ENCODE measurements at regions not wholly inside any gene's neighbourhood (a gene's known extent, or its start where the extent isn't known, plus 50 kb on each side); places are given as distances from the start of the nearest gene placed in this dataset.
"Not testable (repeated sequence)": the region's sequence is repeated elsewhere in the genome, so short reads cannot be mapped to it uniquely, and the experiment has no call there.

DNA sequence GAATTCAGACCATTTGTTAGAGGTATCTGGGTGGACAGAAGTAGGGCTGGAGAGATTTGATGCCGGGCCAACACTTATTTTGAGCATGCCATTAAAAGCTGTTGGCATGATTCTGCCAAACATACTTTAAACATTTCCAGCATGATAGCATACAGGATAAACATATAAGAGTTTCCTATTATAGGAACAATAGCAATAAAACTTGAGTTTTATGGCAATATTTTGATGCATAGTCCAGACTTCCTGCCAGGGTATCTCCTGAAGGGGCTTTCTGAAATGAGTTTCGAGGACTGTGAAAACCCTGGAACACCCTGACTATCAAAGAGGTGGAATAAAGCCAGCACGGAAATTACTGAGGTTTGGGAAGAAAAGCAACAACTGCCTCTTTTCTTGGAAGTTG, 1398.0 kb upstream of the NXPH2 start:
- DNase-seq, result peak in 1 of 2 experiments; percentile 52

DNA sequence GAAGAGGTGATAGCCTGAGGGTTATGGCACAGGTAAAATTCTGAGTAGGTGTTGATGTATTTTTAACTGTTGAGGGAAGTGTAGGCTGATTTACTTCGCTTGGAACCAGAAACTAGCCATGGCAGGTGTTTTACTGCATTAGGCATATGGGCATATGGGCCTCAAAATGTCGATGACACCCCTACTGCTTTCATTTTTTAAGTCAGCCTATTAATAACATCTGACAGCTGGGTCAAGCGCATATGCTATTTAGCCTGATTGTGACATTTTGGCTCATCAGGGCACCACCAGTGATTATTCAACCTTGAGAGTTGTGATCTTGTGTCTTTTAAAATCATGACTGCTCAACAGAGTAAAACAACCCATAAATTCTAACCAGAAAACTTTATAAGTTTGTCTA, 1396.9 kb upstream of the NXPH2 start:
- peak in 1 of 2 experiments; percentile 17 for DNase-seq

DNA sequence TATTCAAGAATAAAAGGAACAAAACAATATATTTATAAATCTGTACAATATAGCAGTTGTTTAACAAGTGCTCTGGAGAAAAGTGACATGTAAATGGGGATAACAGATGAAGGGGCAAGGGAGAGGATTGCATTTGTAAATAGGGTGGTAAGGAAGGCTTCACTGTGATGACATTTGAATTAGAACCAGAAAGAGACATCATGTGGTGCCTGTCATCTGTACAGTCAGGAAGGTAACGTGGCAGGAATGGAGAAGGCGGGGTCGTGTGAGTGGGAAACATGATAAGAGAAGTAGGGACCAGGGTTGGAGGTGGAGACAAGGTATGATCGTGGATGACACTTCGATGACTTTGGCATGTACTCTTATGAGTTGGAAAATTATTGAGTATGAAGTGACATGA, 1393.6 kb upstream of the NXPH2 start:
- DNase-seq, result no peak

DNA sequence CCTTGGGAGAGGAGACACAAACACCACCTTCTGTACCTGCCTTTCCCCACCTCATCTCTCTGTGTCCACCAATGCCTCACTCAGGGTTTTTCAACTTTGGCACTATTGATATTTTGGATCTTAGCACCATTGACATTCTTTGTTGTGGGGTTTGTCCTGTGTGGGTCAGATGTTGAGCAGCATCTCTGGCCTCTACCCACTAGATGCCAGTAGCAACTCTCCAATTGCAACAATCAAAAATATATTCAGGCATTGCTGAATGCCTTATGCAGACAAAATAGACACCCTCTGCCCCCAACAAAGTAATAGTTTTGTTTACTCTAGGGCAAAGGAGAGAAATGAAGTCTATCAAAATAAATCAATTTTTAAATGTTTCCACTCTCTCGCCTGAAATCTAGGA, 1384.3 kb upstream of the NXPH2 start:
- no peak for DNase-seq

DNA sequence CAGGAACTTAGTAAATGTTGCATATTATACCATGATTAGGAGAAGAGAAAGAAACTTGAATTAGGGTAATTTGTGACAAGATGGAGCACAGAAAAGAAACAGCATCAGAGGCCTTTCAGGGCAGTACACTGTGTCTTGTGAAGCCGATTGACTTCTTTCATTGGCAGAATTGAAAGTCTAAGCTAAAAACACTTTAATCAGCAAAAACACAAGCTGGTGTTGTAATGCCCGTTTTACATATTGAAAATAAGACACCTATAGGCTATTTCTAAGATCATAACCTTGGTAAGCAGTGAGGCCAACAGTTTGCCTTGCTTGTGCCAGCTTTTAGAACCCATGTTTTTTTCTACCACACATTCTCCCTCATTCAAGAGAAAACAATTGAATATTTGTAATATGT, 1378.1 kb upstream of the NXPH2 start:
- DNase-seq, result no peak

DNA sequence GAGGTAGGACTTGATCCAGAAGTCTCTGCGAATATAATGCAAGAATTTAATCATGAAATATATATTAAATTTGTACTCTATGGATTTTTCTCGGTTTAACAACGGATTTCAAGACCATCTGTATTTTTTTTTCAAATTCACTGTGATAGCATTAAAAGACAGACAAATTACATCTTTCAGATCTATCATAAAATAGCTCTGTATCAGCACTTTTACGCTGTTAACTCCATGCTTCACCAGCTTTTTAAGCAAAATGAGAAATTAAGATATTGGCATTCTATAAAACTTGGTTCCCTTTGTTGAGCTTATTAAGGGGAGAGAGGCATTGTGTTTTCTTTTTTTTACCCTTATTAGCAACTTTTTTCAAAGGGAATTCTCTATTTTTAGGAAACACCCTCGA, 1377.6 kb upstream of the NXPH2 start:
- DNase-seq, result no peak

DNA sequence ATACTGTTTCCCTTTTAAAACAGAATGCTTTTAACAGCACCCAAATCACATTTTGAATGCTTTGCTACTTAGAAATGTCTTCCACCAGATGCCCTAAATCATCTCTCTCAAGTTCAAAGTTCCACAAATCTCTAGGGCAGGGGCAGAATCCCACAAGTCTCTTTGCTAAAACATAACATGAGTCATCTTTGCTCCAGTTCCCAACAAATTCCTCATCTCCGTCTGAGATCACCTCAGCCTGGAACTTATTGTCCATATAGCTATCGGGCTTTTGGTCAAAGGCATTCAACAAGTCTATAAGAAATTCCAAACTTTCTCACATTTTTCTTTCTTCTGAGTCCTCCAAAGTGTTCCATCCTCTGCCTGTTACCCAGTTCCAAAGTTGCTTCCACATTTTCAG, 1374.5 kb upstream of the NXPH2 start:
- DNase-seq, result no peak

DNA sequence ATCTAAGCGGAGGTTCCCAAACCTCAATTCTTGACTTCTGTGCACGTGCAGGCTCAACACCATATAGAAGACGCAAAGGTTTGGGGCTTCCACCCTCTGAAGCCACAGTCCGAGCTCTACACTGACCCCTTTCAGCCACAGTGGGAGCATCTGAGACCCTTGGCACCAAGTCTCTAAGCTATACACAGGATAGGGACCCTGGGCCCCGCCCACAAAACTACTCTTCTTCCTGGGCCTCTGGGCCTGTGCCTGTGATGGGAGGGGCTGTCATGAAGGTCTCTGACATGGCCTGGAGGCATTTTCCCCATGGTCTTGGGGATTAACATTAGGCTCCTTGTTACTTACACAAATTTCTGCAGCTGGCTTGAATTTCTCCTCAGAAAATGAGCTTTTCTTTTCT, 1374.1 kb upstream of the NXPH2 start:
- no peak for DNase-seq

DNA sequence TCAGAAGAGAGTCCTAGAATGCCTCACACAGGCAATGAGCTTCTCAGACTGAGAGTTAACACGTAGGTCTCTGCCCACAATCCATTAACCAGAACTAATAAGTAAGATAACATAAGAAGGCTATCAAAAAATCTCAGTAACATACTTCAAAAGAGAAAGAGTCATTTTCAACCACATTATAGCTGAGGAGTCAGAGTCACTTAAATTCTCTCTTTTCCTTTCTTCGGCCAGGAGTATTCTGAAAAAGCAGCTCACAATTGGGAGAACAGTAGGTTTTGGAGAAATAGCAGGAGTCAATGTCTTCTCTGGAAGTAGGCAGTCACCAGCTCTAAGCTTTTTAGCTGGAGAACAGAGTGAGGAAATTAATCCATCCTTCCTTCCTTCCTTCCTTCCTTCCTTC, 1364.4 kb upstream of the NXPH2 start:
- no peak for DNase-seq

DNA sequence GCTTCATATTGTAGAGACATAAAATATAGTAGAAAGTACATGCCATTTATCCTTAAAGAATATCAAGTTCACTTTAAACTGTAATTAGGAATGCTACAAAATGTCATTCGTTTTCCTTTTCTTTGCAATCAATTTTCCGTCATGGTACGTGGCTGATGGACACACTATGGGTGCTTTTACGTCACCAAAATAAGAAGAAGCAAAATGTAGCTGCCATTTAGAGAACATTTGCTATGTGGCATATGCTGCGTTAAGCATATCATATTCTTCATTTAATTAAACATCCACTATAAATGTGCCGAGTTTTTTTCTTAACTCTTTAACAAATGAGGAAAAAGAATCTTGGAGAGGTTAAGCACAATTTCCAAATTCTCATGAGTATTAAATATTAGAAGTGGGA, 1358.5 kb upstream of the NXPH2 start:
- DNase-seq, result no peak

DNA sequence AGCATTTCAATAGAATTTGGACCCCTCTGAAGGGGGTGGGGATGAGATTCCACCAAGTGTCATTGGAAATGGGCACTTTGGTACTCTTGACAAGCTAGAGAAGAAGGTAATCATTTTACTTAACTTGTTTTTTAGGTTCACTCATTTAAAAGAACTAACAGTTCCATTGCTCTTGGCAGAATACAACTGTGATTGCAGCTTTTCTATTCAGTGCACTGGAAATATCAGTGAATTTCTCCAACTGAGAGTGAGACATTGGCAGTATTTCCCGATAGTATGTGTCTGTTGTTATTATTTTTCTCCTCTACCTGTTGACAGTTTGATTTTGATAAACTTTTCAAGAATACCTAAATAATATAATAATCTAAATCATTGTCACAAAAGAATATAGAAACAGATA, 1356.7 kb upstream of the NXPH2 start:
- DNase-seq, result no peak

DNA sequence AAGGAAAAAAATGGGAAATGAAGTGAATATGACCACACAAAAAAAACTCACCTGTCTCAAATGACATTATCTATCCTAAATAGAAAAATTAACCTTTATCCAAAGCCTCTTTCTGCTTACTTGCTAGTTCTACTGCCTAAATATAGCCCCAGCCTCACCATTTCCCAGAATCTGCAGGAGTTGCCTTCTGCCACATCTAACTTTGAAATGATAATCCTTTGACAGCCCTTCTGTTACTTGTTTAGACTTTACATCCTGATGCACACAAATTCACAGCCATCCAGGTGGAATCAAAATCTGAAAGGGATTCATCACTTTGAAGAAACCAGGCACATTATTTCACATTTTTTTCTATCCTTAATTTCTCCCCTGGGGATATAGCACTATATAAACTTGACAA, 1356.2 kb upstream of the NXPH2 start:
- peak; percentile 2 to 52 for DNase-seq

DNA sequence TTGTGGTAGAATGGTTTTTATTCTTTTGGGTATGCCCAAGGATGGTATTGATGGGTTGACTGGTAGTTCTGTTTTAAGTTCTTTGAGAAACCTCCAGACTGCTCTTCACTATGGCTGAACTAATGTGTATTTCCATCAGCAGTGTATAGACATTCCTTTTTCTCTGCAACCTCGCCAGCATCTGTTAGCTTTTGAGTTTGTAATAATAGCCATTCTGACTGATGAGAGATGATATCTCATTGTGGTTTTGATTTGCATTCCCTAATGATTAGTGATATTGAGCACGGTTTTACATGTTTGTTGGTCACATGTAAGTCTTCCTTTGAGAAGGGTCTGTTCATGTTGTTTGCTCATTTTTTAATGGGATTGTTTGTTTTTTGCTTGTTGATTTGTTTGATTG, 1348.7 kb upstream of the NXPH2 start:
- no peak for DNase-seq

DNA sequence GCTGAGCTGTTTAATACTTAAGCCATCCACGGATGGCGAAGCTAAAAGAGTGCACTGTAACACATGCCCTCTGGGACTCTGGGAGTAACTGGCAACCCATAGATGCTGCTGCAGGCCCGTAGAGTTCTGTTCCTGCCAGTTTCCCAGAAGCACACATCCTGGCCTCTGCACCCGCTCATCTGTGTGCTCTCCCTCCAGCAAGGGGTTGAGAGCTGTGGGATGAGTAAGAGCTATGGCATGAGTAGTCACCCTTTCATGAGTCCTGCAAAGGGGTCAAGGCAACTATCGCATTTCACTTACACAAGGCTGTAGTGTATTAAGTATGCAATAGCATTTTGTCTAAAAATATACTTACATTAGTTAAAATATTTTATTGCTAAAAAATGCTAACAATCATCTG, 1341.8 kb upstream of the NXPH2 start:
- DNase-seq, result no peak

DNA sequence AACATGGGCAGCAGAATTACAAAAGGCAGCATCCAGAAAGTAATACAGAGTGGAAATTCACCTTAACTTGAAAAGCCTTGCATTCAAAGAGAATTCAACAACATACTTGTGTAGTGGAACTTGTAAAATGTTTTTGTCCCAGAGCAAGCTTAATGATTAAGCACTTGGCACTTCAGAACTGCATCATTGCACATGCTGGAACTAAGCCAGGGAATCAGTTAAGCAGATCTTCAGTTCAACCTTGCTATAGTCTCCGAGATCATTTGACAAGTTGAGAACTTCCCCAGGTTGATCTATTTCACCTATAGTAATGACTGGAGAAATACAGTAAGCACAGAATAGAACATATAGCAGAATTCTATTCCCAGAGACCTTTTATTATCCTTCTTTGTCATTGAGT, 1337.2 kb upstream of the NXPH2 start:
- no peak for DNase-seq

DNA sequence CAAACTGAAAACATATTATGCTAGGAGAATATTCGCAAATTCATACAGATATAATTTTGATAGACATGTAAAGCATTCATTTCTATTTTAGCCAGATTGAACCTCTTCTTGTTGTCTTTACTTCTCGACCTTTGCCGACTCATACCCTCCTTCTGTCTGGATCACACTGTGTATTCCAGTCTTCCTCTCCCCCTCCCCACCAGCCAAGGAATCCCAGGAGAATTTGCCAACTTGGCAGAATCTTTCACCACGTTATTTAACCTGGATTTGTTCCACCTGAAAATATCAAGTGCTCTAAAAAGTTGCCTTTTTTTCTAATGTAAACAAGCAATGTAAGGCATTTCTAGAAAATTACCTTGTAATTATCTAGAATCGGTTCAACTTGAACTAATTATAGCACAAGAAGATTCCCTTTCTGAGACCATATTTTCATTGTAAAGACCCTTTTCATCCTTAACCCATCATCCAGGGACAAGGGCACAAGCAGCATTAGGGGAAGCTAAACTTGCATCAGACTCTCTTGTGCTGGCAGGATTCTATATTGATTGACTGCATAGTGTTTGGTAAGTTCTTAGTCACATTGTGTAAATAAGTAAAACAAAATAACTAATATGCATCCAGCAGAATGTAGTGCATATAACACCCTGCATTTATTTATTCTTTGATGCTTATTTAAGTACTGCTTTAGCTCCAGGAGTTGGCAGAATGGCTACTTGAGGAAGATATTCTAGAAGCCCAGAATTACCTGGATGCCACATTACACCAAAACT, 1328.7 kb upstream of the NXPH2 start:
- no peak for DNase-seq

DNA sequence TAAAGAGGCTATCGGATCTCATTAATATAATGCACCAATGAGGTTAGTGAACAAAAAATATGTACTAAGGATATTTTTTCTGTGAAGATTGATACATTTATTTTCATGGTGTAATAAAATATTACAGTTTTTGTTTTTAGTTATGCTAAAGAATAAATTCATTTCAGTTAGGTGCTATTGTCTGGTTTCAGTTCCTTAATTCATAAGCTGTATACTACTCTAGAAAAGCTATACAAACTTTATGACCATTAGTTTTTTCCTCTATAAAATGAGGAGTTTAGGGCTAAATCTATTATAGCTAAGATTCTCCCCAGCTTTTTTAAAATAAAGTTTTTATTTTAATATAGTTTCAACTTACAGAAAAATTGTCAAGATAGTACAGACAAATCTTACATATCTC, 1311.7 kb upstream of the NXPH2 start:
- DNase-seq, result no peak

DNA sequence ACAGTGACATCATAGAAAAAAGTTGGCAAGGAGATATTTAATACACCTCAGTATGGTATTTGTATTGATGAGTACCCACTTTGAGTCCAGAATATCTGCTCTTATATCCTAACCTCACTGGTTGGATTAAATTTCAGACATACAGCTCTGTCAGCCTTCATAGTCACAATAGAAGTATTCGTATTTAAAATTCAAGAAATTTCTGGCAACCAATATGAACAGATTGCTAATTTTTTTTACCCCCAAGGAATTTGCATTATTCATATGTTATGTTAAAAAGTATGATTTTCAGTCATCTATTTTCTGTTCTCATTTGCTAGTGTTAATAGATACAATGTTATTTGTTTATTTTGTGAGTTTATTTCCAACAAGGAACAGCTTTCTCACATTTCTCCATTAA, 1306.8 kb upstream of the NXPH2 start:
- no peak for DNase-seq

DNA sequence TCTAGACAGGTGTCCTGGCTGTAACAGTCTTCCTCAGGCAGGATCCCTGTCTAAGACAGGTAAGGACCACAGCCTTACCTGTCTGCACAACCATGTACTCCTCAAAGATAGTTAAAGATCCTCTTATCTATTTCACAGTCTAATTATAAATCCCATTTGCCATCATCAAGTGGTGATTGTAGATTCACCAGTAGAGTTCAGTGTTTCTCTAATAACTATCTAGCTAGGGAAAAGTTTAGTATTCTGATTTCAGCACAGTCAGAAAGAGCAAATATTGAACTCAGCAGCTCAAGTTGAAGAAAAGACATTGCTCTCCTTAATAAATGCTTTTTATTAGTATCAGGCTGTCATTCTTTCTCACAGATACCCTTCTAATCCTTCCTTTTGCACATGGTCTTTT, 1305.5 kb upstream of the NXPH2 start:
- no peak for DNase-seq

DNA sequence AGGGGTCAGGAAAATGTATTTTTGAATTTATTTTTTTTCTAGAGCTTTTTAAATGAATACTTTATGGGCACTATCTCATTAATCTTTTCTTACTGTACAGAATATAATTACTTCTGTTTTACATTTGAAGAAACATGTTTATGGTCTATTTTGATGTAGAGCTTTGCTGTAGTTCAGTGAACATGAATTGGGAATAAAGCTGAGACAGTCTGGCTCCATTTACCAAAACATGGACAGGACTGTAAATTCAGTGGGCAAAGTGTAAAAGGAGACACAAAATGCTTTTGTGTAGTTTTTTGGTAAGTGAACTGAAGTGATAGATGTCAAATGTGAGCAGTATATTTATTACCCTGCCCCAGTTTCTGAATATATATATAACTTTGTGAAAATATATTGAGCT, 1298.8 kb upstream of the NXPH2 start:
- no peak for DNase-seq

DNA sequence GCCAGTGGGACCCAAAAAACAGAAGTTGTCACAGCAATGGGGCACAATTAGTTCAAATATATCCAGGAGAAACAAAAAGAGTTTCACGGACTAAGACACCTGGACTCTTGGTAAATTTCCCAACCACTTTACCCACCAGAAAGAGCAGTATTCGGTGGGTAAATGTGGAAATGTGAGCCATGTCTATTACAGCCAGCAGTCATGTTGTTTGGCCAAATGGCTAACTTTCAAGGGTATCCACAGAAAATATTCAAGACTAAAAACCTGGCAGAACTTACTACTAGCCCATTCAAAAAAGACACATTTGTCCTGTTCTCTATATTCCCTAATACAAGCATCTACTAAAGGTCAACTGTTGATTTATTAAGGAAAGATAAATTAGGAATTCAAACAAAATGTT, 1296.0 kb upstream of the NXPH2 start:
- DNase-seq, result no peak

DNA sequence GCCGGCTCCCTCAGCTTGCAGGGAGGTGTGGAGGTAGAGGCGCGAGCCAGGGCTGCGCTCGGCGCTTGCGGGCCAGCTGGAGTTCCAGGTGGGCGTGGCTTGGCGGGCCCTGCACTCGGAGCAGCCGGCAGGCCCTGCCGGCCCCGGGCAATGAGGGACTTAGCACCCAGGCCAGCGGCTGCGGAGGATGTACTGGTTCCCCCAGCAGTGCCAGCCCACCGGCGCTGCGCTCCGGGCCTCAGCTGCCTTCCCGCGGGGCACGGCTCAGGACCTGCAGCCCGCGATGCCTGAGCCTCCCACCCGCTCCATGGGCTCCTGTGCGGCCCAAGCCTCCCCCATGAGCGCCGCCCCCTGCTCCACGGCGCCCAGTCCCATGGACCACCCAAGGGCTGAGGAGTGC, 1293.6 kb upstream of the NXPH2 start:
- not testable (repeated sequence) for DNase-seq

DNA sequence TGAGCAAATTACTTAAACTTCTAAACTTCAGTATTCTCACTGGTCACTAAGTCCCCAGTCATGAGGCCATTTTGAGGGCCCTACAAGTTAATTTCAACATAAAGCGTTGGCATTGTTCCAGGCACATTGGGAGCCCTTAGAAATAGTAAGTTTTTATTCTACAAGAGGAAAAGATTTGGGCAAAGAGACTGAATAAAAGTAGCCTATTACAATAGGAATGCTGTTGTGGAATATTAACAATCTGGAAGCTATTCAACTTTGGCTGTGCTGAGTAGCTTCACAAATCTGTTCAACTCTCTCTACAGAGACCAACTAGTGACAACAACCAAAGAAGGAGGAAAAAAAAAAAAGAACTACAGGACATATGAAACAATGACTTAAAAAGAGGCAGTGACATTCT, 1287.5 kb upstream of the NXPH2 start:
- no peak for DNase-seq

DNA sequence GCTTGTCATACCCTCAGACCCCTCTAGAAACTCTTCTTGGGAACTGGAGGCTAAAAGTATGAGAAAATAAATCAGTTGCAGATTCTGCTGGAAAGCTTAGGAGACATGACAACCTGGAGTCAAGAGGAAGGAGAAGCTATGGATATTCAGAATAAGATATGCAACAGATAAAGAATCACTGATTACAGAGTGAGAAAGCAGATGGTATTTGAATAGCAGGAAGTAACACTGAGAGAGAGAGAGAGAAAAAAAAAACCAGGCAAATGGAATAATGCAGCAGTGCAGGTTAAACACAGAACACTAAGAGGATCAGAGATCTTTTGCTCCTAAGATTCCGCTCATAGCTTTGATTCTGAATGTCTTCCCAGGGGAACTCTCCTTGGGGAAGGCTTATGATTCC, 1284.1 kb upstream of the NXPH2 start:
- DNase-seq, result no peak

DNA sequence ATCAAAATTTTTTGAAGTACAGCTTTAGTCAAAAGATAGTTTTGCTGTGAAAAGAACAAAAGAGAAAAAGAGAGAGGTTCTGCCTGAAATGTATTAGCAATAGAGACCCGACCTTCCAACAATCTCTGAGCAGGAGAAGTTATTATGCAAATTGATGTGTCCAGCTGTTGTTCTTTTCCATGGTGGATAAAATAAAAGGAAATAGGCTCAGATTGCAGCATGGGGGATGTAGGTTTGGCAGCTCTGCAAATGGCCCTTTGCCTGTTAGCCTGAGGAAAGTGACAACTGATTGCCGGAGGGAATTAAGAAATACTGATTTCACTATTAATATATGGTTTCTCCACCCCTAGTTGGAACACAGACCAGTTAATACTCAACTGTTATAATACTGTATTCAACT, 1283.2 kb upstream of the NXPH2 start:
- no peak for DNase-seq

DNA sequence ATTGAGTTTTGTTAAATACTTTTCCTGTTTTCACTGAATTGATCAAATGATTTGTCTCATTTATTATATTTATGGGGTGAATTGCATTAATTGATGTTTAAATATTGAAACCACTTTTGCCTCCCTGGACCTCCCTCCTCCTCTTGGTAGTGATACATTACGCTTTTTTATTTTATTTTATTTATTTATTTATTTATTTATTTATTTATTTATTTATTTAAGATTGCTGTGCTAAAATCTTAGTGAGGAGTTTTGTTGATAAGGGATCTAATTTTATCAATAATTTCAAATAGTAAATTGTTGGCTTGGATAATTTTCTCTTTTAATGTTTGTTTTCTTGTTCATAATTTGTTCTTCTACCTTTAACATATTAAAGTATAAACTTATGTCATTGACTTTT, 1281.0 kb upstream of the NXPH2 start:
- DNase-seq, result no peak
